ENCODE measurements at regions not wholly inside any gene's neighbourhood (a gene's known extent, or its start where the extent isn't known, plus 50 kb on each side); places are given as distances from the start of the nearest gene placed in this dataset.
A peak's percentile ranks its signal among the peaks of the same experiment; 100 is the strongest.

- Histone ChIP-seq H3K27ac (replicated peaks in 1 of 4) (no peak overlapping the region), H3K36me3 (no peaks in the 10 kb centered on the region), H3K4me3 (no peak overlapping the region), H3K9me3 (no peaks in the 10 kb centered on the region), H3K4me1 (no peaks in the 10 kb centered on the region), H3K27me3 (no peaks in the 10 kb centered on the region)
- WGBS: 79% methylated on average over 2 of the region's 2 CpGs
- no peak for DNase-seq (ENCODE audit: extremely low spot score)
- intact Hi-C loops (cut with DNase I): no loop called here
- TF ChIP-seq POLR2AphosphoS5 (IDR thresholded peaks at IDR 0.05) (no peak), EP300 (IDR thresholded peaks at IDR 0.05) (no peak), POLR2A (IDR thresholded peaks at IDR 0.05; ENCODE audit: low read depth) (no peak)
Measured at GRCh38 chr1:55597910-55598309, 382.7 kb upstream of the USP24 start.

GRCh38 chr1:55594701-55595100 lies 379.5 kb upstream of the USP24 start:
- intact Hi-C loops (cut with DNase I): no loop called here
- no peaks in the 10 kb centered on the region for H3K36me3 ChIP-seq
- H3K27me3 ChIP-seq: no peaks in the 10 kb centered on the region
- peaks cover 0 to 7% (median 3%) of the 10 kb centered on the region in 4 donors for H3K4me1 ChIP-seq
- TF ChIP-seq CTCF (IDR thresholded peaks at IDR 0.05) (no peak), POLR2A (IDR thresholded peaks at IDR 0.05; ENCODE audit: low read depth) (no peak), EP300 (IDR thresholded peaks at IDR 0.05) (no peak), POLR2AphosphoS5 (IDR thresholded peaks at IDR 0.05) (no peak)
- H3K27ac ChIP-seq (replicated peaks in 1 of 4): no peak overlapping the region
- H3K9me3 ChIP-seq: no peaks in the 10 kb centered on the region
- 94% methylated on average over 4 of the region's 4 CpGs for WGBS
- DNase-seq (ENCODE audit: extremely low spot score): peak; percentile 78
- no peak overlapping the region for H3K4me3 ChIP-seq

GRCh38 chr1:55593298-55593697 lies 378.1 kb upstream of the USP24 start:
- Histone ChIP-seq H3K36me3 (no peaks in the 10 kb centered on the region), H3K9me3 (no peaks in the 10 kb centered on the region), H3K4me3 (no peak overlapping the region), H3K27me3 (no peaks in the 10 kb centered on the region), H3K4me1 (peaks cover 0 to 19% (median 12%) of the 10 kb centered on the region in 4 donors), H3K27ac (replicated peaks in 1 of 4) (no peak overlapping the region)
- peak; percentile 89 for DNase-seq (ENCODE audit: extremely low spot score)
- TF ChIP-seq POLR2AphosphoS5 (IDR thresholded peaks at IDR 0.05): no peak
- TF ChIP-seq POLR2A (IDR thresholded peaks at IDR 0.05; ENCODE audit: low read depth): no peak
- no peak for TF ChIP-seq CTCF (IDR thresholded peaks at IDR 0.05)
- TF ChIP-seq EP300 (IDR thresholded peaks at IDR 0.05): no peak
- intact Hi-C loops (cut with DNase I): no loop called here

GRCh38 chr1:55592122-55592521 lies 377.0 kb upstream of the USP24 start:
- no peaks in the 10 kb centered on the region for H3K36me3 ChIP-seq
- 96% methylated on average over 2 of the region's 2 CpGs for WGBS
- H3K9me3 ChIP-seq: no peaks in the 10 kb centered on the region
- intact Hi-C loops (cut with DNase I): no loop called here
- H3K27ac ChIP-seq (replicated peaks in 1 of 4): no peak overlapping the region
- DNase-seq (ENCODE audit: extremely low spot score): peak; percentile 68
- no peaks in the 10 kb centered on the region for H3K27me3 ChIP-seq
- TF ChIP-seq EP300 (IDR thresholded peaks at IDR 0.05) (no peak), POLR2AphosphoS5 (IDR thresholded peaks at IDR 0.05) (no peak), CTCF (IDR thresholded peaks at IDR 0.05) (no peak), POLR2A (IDR thresholded peaks at IDR 0.05; ENCODE audit: low read depth) (no peak)
- H3K4me3 ChIP-seq: no peak overlapping the region
- H3K4me1 ChIP-seq: peaks cover 0 to 23% (median 15%) of the 10 kb centered on the region in 4 donors

- 63% methylated on average over 7 of the region's 7 CpGs for WGBS
- Histone ChIP-seq H3K4me1 (peaks cover 0 to 37% (median 24%) of the 10 kb centered on the region in 4 donors), H3K27ac (replicated peaks in 1 of 4) (peak overlapping the region; percentile 51 to 63 (median 60)), H3K36me3 (no peaks in the 10 kb centered on the region), H3K27me3 (peaks cover 0 to 3% (median 0%) of the 10 kb centered on the region in 4 donors), H3K9me3 (no peaks in the 10 kb centered on the region), H3K4me3 (no peak overlapping the region)
- TF ChIP-seq CTCF (IDR thresholded peaks at IDR 0.05) (no peak), EP300 (IDR thresholded peaks at IDR 0.05) (no peak), POLR2AphosphoS5 (IDR thresholded peaks at IDR 0.05) (no peak), POLR2A (IDR thresholded peaks at IDR 0.05; ENCODE audit: low read depth) (no peak)
- intact Hi-C loops (cut with DNase I): no loop called here
- DNase-seq (ENCODE audit: extremely low spot score): peak; percentile 90
Measured at GRCh38 chr1:55589671-55590297, 374.6 kb upstream of the USP24 start.
